Stimulated activated CD4-positive, alpha-beta T cell treated with anti-CD3 and anti-CD28 coated beads, Interleukin-15, amount 100 ng/mL, for 1 hour (primary cell): ENCODE measurements at regions not wholly inside any gene's neighbourhood (a gene's known extent, or its start where the extent isn't known, plus 50 kb on each side); places are given as distances from the start of the nearest gene placed in this dataset.
"Not testable (repeated sequence)": the region's sequence is repeated elsewhere in the genome, so short reads cannot be mapped to it uniquely, and the experiment has no call there.

Source experiments
- DNase-seq, 2 donors: peaks; one replicate each; pipeline ENCODE4 v3.0.0-alpha.2; 2020; ENCODE audit warnings: low read depth in 1 of 2, low spot score in 1 of 2

DNA sequence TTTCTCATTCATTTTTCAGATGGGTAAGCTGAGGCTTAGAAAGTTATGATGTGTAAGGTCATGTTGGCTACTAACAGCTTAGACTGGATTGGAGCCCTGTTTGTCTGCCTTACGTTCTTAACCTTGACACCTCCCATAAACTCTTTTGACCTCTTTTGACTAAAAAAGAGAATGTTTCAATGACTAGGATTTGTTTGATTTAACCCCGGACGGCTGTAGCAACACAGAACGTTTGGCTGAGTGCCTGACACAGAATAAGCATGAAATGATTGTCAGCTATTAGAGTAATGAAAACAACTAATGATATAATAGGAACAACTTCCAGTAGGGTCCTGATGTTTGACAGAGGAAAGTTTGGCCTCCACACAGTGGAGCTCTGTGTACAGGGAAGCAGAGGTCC lies 83.3 kb upstream of the PDZD8 start:
- no peak for DNase-seq

DNA sequence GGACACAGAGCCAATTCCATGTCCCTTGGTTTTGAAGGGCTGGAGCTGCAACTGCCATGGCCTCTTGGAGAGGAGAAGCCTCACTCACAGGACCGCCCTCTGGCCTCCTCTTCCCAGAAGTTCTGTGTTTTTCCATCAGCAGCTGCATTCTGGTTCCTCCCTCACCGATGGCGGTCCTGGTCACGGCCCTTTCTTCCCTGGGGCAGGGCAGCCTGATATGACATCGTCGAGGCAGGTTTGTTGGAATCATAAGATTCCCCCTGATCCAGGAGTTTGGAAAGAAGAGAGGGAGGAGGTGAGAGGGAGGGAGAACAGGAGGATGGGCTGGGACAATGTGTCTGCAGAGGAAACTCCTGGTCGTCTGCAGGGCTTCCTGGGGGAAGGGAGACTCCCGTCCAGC lies 82.7 kb upstream of the PDZD8 start:
- DNase-seq: no peak

DNA sequence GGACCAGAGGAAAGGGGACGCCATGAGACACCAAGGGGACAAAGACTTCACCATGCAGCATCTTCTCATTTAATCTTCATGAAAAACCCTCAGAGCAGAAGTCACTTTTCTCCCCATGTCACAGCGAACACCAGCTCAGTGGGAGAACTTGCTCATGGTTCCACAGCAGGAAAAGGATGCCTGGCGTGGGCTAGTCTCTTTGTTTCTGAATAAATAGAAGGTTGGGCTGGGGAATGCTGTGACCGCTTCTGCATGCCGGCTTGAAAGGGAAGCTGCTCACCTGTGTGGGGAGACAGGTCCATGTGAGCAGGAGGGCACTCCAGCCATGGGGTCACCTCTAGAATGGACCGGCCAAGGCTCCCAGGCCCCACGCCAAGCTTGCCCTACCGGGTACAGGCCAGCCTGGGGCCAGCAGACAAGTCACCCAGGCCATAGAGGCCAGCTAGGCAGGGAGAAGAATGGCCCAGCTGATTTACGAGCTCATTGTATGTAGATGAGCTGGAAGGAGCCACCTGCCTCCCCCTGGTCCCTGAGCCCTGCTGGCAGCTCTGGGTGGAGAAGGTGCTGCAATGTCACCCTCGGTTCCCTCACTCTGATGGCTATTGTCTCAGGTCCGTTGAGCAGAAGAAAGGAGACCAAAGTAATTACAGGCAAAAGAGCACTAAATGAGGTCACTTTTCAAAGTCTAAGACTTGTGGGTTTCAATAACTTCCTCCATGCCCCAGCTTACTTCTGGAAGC lies 82.0 kb upstream of the PDZD8 start:
- no peak for DNase-seq

DNA sequence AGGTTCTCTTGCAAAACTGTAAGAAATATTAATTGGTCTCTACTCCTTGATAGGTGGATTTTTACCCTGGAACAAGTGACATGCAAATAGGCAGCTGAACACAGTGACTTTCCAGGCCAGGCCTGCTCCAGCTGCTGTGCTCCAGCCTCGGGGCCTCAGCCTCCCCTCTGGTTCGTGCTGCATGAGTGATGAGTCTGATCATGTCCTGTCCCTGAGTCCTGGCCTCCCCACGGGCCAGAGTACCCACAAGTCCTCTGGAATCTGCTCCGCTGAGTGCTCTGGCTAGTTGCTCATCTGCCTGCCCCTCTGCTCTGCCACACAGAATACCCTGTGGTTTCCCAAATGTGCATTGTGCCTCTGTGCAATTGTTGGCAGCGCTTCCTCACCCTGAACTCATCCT lies 80.1 kb upstream of the PDZD8 start:
- no peak for DNase-seq

DNA sequence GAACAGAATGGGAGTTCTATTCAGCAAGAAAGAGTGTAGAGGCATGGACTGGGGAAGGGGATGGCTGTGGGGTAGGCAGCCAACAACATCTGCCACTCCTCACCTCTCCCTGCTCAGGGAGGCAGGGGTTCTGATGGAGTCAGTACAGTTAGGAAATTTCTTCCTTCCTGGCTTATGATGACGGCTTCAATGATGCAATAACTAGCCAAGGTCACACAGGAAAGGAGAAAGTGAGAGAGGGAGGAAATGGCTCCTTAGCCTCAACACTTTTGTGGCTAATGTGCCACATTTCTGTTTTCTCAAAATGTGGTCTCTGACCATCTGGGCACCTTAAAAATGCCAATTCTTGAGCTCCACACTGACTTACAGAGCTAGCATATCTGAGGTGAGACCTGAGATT lies 79.3 kb upstream of the PDZD8 start:
- DNase-seq: no peak

DNA sequence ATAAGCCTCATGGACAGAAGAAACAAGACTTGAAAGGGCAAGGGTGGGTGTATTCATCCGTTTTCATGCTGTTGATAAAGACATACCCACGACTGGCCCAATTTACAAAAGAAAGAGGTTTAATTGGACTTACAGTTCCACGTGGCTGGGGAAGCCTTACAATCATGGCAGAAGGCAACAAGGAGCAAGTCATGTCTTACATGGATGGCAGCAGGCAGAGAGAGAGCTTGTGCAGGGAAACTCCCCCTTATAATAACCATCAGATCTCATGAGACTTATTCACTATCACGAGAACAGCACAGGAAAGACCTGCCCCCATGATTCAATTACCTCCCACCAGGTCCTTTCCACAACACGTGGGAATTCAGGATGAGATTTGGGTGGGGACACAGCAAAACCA lies 78.2 kb upstream of the PDZD8 start:
- not testable (repeated sequence) for DNase-seq

DNA sequence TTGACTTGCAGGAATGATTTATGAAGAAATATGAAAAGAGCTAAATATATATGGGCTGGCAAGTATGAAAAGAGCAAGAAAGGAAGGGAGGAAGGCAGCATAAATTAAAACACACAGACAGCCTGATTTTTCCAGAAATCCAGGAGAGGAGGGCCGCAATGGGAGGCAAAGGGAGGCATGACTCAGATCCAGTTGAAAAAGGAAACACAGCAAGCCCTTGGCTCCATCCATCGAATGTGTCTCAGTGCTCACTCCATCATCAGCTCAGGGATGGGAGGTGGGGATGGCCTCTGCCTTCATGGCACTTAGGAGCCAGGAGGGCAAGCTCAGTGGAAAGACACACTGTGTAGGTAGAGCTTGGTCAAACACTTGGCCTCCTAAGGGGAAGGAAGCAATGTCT lies 75.7 kb upstream of the PDZD8 start:
- no peak for DNase-seq

DNA sequence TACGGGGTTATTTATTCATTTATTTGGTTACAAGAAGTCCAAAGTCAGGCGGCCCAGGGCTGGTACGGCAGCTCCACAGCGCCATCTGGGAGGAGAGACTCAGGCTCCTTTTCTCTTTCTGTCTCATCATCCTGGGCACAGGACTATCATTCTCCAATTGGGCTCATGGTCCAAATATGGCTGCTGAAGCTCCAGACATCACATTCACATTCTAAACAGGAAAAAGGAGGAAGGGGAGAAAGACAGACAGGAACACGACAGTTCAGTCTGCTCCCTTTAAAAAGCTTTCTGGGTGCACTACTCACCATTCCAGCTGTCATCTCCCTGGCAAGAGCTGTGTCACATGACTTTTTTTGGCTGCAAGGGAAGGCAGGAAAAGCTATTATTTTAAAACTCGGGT lies 74.4 kb upstream of the PDZD8 start:
- DNase-seq: no peak

DNA sequence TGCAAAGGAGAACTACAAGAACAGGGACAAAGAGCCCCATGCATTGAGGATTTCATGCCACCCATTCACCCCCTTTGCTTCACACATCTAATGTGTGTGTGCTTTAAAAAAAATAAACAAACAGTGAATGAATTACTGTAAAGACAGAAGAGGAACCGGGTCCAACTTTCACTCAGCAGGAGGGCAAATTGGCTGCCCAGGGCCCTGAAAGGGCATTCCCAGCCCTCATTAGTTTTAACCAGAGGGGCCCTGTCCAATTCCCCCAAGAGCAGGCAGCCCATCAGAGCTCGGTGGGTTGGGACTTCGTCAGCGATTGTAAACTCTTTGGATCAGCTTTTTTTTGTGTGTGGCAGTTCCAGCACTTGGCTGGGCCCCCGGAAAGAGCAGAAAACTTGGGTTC lies 73.6 kb upstream of the PDZD8 start:
- no peak for DNase-seq

DNA sequence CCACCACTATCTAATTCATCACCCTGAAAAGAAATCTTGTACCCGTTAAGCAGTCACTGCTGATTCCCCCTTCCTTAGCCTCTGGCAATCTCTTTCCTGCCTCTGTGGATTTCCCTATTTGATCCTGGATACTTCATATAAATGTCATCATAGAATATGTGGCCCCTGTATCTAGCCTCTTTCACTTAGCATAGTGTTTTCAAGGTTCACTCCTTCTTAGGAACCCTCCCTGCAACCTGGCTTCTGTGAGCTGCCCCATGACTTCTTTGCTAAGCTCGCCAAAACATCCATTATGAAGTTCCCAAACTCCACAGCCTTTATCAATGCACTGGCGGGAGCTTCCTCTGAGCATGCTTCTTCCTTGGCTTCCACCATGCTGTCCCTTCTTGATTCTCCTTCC lies 70.8 kb upstream of the PDZD8 start:
- DNase-seq: no peak

DNA sequence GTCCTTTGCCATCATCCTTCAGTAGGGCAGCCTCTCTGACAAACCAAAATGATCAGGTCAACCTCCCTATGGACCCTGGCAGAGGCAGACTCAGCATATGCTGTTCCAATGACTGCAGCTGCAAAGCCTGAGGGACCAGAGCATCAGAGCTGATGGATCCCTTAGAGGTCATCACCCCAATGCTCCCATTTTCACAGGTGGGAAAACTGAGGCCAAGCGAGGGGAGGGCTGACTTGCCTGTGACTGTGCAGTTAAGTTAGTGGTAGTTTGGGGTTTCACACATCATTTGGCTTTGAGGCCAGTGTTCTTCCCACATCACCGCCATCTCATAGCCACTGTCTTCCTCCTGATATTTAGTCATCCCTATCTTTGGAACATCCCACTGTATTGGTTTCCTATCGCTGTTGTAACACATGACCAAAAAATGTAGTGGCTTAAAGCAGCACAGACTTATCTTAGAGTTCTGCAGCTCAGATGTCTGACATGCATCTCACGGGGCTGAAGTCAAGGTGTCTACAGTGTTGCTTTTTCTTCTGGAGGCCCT lies 69.3 kb upstream of the PDZD8 start:
- no peak for DNase-seq

DNA sequence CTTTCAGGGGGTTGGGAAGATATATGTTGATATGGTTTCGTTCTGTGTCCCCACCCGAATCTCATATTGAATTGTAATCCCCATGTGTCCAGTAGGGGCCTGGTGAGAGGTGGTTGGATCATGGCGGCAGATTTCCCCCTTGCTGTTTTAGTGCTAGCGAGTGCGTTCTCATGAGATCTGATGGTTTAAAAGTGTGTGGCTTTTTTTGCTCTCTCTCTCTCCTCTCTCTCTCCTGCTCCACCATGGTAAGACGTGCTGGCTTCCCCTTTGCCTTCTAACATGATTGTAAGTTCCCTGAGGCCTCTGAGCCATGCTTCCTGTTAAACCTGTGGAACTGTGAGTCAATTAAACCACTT lies 68.4 kb upstream of the PDZD8 start:
- DNase-seq: no peak

DNA sequence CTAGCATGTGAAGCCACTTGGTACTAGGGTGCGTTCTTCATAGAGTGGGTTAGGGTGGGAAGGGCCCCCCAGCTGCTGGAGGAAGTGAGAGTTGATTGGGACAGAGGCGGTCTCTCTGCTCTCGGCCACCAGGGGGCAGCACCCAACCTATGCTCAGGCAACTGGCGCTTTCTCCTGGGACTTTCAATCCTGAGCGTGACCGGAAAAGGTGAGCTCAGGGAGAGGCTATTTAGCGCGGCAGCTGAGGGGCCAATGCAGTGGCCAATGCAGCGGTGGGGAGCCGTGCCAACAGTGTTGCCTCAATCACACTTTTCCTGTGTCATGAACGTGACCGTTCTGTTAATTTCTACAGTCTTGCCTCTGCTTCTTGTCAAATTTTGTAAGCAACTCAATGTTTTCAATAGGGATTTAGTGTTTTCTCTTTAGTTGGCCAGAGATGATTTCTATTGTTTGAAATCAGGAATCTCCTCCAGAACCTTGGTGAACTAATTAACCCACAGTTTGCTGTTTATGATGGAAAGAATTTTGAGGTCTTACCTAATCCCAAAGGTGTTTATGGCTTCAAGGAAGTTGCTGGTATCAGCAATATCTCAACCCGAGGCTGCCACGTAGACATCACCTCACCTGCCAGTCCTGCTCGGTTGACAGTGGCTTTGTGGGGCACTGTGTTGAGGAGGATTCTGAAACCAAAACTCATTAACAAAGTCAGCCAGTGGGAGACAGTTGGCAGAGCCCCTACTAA lies 67.9 kb upstream of the PDZD8 start:
- peak in 1 of 2 donors; percentile 33 for DNase-seq

DNA sequence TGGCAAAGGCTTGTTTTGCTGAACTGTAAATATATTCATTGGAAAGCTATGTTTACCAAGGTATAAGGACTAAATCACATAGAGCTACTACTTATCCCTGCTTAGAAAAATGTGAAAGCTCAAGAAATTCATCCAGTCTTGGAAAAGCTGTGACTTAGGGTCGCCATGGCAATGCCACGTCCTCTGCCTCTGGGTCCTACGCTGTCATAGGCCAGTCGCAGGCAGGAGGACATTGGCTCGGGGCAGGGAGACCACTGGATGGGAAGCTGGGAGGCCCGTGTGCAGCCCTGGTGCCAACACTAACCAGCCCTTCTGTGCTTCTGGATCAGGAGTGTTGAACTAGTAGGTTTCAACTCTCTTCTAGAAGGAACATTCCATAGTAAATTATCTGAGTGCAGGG lies 67.3 kb upstream of the PDZD8 start:
- DNase-seq: no peak

DNA sequence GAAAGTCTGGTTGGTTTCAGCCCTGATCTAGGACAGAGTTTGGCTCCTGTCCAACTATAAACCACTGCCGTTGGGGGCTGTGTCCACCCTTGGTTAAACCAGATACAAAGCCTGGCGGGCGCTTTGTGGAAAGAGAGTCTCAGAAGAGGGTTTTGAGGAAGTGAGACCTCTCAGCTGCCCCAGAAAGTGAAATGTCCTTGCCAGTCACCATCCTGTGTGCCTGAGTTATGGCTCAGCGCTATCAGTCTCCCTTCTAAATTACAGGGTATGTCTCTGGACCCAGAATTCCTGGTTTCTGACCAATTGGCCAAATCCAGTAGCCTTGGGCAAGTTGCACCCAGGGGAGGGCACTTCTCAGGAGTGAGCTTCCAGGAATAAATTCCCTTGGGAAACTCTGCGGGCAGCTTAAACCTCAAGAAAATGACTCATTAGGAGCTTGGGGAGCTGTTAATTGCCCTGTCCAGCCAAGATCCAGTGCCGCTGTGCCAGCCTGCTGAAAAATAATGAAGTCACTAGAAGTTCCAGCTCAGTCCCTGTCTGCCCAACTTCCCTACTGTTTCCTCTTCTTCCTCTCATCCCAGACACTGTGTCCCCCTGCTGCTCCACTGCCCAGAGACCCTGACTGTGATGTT lies 66.7 kb upstream of the PDZD8 start:
- no peak for DNase-seq

DNA sequence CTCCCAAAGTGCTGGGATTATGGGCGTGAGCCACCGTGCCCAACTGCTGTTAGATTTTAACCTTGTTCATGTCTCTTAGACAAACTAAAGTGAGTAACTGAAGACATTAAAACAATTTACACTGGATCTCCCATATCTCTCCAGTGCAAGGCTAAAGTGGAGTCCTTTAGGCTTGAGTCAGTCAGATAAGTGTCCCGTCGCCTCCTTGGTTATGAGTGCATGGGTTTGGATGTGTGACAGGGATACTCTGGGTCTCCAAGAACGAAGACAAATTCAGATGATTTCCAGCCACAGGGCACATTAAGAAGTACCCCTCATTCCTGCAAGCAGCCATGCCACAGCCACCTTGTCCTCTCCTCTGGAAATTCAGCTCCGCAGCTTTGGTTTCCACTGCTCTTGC lies 66.1 kb upstream of the PDZD8 start:
- no peak for DNase-seq

DNA sequence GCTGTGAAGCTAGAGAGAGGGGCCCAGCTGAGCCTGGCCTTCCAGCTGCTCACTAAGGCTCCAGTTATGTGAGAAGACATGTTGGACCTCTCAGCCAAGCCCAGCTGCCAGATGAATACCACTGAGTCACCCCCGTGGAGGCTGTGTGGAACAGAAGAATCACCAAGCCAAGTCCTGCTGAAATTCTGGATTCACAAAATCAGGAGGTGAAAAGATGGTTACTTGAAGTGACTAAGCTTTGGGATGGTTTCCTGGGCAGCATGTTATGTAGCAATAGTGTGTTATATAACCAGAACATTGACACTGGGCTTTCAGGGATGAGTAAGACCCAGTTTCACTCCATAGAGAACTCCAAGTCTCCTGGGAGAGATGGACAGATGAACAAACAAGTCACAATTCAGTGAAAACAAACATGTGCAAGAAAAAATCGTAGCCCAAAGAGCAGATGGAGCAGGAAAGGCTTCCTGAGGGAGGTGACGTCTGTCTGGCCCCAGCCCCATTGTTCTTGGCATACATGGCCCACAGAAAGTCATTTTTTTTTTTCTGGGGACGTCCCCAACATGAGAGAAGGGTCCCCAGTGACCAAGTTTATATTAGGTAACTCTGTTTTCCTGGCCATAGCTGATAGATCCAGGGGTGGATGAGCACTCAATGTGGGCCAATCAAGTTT lies 64.1 kb upstream of the PDZD8 start:
- DNase-seq: no peak

DNA sequence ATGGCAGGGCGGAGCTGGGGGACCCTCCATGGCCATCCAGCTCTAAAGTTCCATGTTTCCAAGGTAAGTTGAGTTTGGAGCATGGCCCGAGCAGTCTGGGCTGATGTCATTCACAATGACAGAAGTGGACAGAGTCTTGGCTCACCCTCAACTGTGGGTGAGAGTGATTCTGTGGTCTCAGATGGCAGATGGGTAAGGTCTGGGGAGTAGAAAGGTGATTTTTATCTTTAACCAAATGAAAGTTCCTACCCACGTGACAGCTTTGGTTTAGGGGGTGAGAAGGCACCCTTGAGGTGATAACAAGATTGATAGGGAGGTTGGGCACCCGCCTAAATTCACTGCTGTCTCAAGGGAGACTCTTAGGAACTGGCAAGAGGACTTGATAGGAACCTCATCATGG lies 57.6 kb upstream of the PDZD8 start:
- no peak for DNase-seq

DNA sequence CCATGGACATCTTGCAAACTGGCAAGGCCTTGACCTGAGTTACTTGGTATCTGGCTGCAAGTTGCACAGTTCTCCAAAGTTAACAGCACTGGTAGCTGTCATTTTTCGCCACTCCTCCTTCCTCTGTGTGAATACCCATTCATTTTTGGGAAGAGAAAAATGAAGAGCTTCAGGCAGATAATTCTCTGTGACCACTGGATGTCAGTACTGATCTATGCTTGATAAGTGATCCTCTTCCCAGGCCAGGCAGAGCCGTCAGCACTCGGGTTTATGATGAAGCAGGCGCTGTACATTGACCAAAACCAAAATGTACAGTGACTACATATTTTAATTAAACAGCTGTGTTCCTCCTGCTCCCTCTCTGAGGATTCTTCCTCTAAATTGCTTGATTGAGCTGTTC lies 55.9 kb upstream of the PDZD8 start:
- DNase-seq: no peak

DNA sequence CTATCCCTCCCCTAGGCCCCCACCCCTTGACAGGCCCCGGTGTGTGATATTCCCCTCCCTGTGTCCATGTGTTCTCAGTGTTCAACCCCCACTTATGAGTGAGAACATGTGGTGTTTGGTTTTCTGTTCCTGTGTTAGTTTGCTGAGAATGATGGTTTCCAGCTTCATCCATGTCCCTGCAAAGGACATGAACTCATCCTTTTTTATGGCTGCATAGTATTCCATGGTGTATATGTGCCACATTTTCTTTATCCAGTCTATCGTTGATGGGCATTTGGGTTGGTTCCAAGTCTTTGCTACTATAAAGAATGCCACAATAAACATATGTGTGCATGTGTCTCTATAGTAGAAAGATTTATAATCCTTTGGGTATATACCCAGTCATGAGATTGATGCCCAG lies 55.3 kb upstream of the PDZD8 start:
- DNase-seq: not testable (repeated sequence)

DNA sequence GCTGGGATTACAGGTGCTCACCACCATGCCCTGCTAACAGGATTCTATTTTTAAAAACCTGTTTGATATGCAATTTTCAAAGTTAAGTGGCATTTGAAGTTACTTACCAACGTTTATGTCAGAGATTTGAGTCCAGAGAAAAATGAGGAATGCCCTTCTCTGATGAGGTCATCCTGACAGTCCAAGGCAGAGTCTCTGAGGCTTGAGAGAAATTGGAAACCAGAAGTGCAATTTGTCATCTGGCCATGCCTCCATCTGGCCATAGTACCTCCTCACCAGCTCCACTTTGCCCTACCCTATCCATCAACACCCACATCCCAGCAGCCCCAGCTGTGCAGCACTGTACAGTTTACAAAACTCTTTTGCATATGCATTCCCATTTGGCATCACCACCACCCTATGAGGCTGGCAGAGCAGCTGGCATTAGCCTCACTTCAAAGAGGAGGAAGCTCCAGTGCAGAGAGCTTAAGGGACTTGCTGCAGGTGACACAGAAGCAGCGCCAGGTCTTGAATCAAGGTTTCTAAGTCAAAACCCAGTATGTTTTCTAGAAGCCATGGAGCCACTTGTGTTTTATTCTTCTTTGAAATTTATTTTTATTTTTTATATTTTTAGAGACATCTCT lies 54.5 kb upstream of the PDZD8 start:
- no peak for DNase-seq
